ENCODE measurements at regions not wholly inside any gene's neighbourhood (a gene's known extent, or its start where the extent isn't known, plus 50 kb on each side); places are given as distances from the start of the nearest gene placed in this dataset.
"Not testable (repeated sequence)": the region's sequence is repeated elsewhere in the genome, so short reads cannot be mapped to it uniquely, and the experiment has no call there.

DNA sequence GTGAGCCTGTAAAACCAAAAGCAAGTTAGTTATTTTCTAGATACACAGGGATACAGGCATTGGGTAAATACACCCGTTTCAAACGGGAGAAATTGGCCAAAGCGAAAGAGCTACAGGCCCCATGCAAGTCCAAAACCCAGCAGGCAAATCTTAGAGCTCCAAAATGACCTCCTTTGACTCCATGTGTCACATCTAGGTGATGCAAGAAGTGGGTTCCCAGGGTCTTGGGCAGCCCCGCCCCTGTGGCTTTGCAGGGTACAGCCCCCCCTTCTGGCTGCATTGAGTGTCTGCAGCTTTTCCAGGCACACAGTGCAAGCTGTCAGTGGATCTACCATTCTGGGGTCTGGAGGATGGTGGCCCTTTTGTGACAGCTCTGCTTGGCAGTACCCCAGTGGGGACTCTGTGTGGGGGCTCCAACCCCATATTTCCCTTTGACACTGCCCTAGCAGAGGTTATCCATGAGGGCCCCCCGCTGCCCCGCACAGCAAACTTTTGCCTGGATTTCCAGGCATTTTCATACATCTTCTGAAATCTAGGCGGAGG lies 1367.6 kb downstream of the CDH12 start:
- H3K4me2 ChIP-seq, H3K4me3 ChIP-seq, H3K27me3 ChIP-seq, H3K9ac ChIP-seq, H3K4me1 ChIP-seq, H3K27ac ChIP-seq: not testable (repeated sequence)
- Histone ChIP-seq H3K9me3 (replicated peaks in 1 of 11) (peaks cover 0 to 13% (median 0%) of the 10 kb centered on the region in 11 experiments; a peak in 6 of 22 replicates), H4K20me1 (peaks cover 0 to 24% (median 8%) of the 10 kb centered on the region in 11 experiments; a peak in 13 of 22 replicates), H3K36me3 (peaks cover 8 to 31% (median 18%) of the 10 kb centered on the region in 11 experiments; a peak in 15 of 22 replicates)

DNA sequence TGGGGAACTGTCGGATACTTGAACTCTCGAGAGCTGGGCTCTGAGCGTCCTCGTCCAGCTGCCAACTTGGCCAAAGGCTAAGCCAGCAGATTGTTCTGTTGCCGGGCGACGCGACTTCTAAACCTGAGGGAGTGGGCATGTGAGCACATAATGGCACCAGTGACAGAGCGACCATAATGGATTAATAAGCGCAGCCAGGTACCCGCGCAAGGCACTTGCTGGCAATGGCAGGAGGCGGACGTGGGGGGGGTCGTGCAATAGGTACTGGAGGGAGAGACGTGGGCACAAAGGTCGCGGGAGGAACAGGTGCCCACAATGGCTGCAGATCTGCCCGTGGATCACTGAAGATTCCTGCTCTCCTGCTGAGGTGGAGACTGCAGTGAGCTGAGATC lies 1368.7 kb downstream of the CDH12 start:
- peaks cover 10 to 36% (median 22%) of the 10 kb centered on the region in 11 experiments; a peak in 16 of 22 replicates for H3K36me3 ChIP-seq
- not testable (repeated sequence) for H3K27me3 ChIP-seq, H3K4me1 ChIP-seq, H3K9ac ChIP-seq, H3K27ac ChIP-seq, H3K4me3 ChIP-seq, H3K4me2 ChIP-seq
- H4K20me1 ChIP-seq: peaks cover 0 to 24% (median 8%) of the 10 kb centered on the region in 11 experiments; a peak in 13 of 22 replicates
- peaks cover 0 to 13% (median 0%) of the 10 kb centered on the region in 11 experiments; a peak in 6 of 22 replicates for H3K9me3 ChIP-seq (replicated peaks in 1 of 11)

- peaks cover 16 to 36% (median 25%) of the 10 kb centered on the region in 11 experiments; a peak in 18 of 22 replicates for H3K36me3 ChIP-seq
- H3K9ac ChIP-seq, H3K4me2 ChIP-seq, H3K4me3 ChIP-seq, H3K4me1 ChIP-seq, H3K27ac ChIP-seq, H3K27me3 ChIP-seq: not testable (repeated sequence)
- H4K20me1 ChIP-seq: peaks cover 0 to 24% (median 8%) of the 10 kb centered on the region in 11 experiments; a peak in 13 of 22 replicates
- peaks cover 0 to 13% (median 0%) of the 10 kb centered on the region in 11 experiments; a peak in 6 of 22 replicates for H3K9me3 ChIP-seq (replicated peaks in 1 of 11)
Observed at GRCh38 chr5:21483790-21484497, 1369.2 kb downstream of the CDH12 start.

GRCh38 chr5:21482983-21483650 lies 1370.0 kb downstream of the CDH12 start:
- not testable (repeated sequence) for H3K4me2 ChIP-seq
- H3K9me3 ChIP-seq (replicated peaks in 1 of 11): peaks cover 0 to 13% (median 0%) of the 10 kb centered on the region in 11 experiments; a peak in 6 of 22 replicates

DNA sequence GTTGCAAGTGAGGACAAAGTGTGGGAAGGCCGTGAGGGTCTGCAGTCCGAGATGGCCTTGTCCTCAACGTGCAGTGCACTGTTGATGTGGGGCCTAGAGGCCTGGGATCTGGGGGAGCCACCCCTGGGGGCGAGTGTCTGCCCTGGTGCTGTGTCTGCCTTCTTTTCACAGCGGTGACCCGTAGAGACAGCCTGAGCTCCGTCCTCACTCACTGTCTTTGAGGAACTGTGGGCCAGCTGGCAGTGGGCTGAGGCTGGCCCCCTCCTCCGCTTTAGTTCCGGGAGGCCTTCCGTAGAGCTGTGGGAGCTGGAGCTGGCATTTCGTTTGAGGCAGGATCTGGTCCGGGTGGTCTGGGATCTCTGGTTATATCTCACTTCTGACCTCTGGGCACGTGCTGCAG lies 1370.6 kb downstream of the CDH12 start:
- H3K4me2 ChIP-seq, H3K9ac ChIP-seq, H3K27me3 ChIP-seq, H3K4me1 ChIP-seq, H3K4me3 ChIP-seq, H3K27ac ChIP-seq: not testable (repeated sequence)
- peaks cover 0 to 13% (median 0%) of the 10 kb centered on the region in 11 experiments; a peak in 6 of 22 replicates for H3K9me3 ChIP-seq (replicated peaks in 1 of 11)
- peaks cover 0 to 24% (median 8%) of the 10 kb centered on the region in 11 experiments; a peak in 13 of 22 replicates for H4K20me1 ChIP-seq
- H3K36me3 ChIP-seq: peaks cover 20 to 40% (median 25%) of the 10 kb centered on the region in 11 experiments; a peak in 18 of 22 replicates

More at GRCh38 chr5:21482983-21483650, 1370.0 kb downstream of the CDH12 start:
- Histone ChIP-seq H3K36me3 (peaks cover 20 to 40% (median 25%) of the 10 kb centered on the region in 11 experiments; a peak in 18 of 22 replicates), H4K20me1 (peaks cover 0 to 24% (median 8%) of the 10 kb centered on the region in 11 experiments; a peak in 13 of 22 replicates)
- H3K27me3 ChIP-seq, H3K9ac ChIP-seq, H3K4me1 ChIP-seq, H3K4me3 ChIP-seq, H3K27ac ChIP-seq: not testable (repeated sequence)

- Histone ChIP-seq H3K9me3 (replicated peaks in 1 of 11) (peaks cover 0 to 13% (median 0%) of the 10 kb centered on the region in 11 experiments; a peak in 6 of 22 replicates), H3K36me3 (peaks cover 20 to 40% (median 25%) of the 10 kb centered on the region in 11 experiments; a peak in 18 of 22 replicates), H4K20me1 (peaks cover 0 to 24% (median 8%) of the 10 kb centered on the region in 11 experiments; a peak in 13 of 22 replicates)
- H3K4me2 ChIP-seq, H3K4me1 ChIP-seq, H3K27ac ChIP-seq, H3K27me3 ChIP-seq, H3K4me3 ChIP-seq, H3K9ac ChIP-seq: not testable (repeated sequence)
Observed at GRCh38 chr5:21481320-21482270, 1371.5 kb downstream of the CDH12 start.

GRCh38 chr5:21480054-21480453 lies 1373.1 kb downstream of the CDH12 start:
- H4K20me1 ChIP-seq: peaks cover 0 to 24% (median 8%) of the 10 kb centered on the region in 11 experiments; a peak in 13 of 22 replicates
- not testable (repeated sequence) for H3K27me3 ChIP-seq, H3K4me1 ChIP-seq, H3K9ac ChIP-seq, H3K4me2 ChIP-seq, H3K4me3 ChIP-seq, H3K27ac ChIP-seq
- peaks cover 20 to 40% (median 25%) of the 10 kb centered on the region in 11 experiments; a peak in 18 of 22 replicates for H3K36me3 ChIP-seq
- H3K9me3 ChIP-seq (replicated peaks in 1 of 11): peaks cover 0 to 13% (median 0%) of the 10 kb centered on the region in 11 experiments; a peak in 6 of 22 replicates

DNA sequence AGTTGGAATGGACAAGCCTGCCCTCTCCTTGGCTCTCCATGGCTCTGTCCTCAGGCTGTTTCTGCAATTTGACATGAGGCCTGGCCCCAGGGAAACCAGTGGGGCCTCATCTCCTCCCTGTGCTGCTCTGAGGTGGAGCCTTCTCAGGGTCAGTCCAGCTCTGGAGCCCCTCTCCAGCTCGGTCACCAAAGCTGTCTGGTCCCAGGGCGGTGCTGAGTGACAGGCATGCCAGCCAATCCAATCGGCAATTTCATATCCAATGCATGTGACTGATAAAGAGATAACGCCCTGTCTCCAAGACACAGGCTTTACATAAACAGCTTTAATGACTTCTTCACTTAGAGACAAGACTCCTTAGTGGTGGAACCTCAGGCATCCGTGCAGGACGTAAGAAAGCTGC lies 1379.2 kb downstream of the CDH12 start:
- H3K4me3 ChIP-seq; H3K9ac ChIP-seq; H3K4me2 ChIP-seq; H3K27me3 ChIP-seq; H3K27ac ChIP-seq; H3K4me1 ChIP-seq; H3K9me3 ChIP-seq (replicated peaks in 1 of 11); H4K20me1 ChIP-seq: not testable (repeated sequence)
- H3K36me3 ChIP-seq: peaks cover 7 to 26% (median 12%) of the 10 kb centered on the region in 11 experiments; a peak in 17 of 22 replicates

GRCh38 chr5:21473436-21473835 lies 1379.7 kb downstream of the CDH12 start:
- H3K27ac ChIP-seq; H3K9ac ChIP-seq; H3K9me3 ChIP-seq (replicated peaks in 1 of 11); H3K27me3 ChIP-seq; H3K4me3 ChIP-seq; H3K4me1 ChIP-seq; H3K4me2 ChIP-seq; H4K20me1 ChIP-seq: not testable (repeated sequence)
- peaks cover 7 to 24% (median 11%) of the 10 kb centered on the region in 11 experiments; a peak in 15 of 22 replicates for H3K36me3 ChIP-seq

DNA sequence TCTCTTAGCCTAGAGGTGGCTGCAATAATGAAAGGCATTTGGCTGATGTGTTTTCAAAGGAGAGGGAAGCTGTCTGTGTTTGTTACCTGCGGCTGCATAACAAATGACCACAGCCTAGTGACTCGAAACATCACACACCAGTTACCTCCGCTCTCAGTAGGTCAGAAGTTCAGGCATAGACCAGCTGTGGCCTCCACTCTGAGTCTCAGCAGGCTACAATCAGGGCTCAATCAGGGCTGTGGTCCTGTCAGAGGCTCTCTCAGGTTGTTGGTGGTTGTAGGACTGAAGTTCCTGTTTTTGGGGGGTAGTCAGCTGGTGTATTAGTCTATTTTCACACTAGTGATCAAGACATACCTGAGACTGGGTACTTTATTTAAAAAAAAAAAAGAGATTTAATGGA lies 1381.5 kb downstream of the CDH12 start:
- H3K9me3 ChIP-seq (replicated peaks in 1 of 11); H3K4me3 ChIP-seq; H4K20me1 ChIP-seq; H3K27me3 ChIP-seq; H3K4me2 ChIP-seq; H3K9ac ChIP-seq; H3K27ac ChIP-seq; H3K4me1 ChIP-seq: not testable (repeated sequence)
- peaks cover 10 to 27% (median 12%) of the 10 kb centered on the region in 11 experiments; a peak in 18 of 22 replicates for H3K36me3 ChIP-seq

GRCh38 chr5:21469523-21470101 lies 1383.5 kb downstream of the CDH12 start:
- H3K9me3 ChIP-seq (replicated peaks in 1 of 11); H3K4me1 ChIP-seq; H3K27me3 ChIP-seq; H3K9ac ChIP-seq; H3K27ac ChIP-seq; H3K4me2 ChIP-seq; H4K20me1 ChIP-seq; H3K4me3 ChIP-seq: not testable (repeated sequence)
- H3K36me3 ChIP-seq: peaks cover 10 to 30% (median 13%) of the 10 kb centered on the region in 11 experiments; a peak in 19 of 22 replicates

DNA sequence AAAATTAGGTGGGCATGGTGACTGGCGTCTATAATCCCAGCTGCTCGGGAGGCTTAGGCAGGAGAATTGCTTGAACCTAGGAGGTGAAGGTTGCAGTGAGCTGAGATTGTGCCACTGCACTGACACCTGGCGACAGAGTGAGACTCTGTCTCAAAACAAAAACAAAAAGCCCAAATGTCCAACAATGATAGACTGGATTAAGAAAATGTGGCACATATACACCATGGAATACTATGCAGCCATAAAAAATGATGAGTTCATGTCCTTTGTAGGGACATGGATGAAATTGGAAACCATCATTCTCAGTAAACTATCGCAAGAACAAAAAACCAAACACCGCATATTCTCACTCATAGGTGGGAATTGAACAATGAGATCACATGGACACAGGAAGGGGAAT lies 1385.6 kb downstream of the CDH12 start:
- H3K4me2 ChIP-seq; H3K27me3 ChIP-seq; H3K4me3 ChIP-seq; H3K4me1 ChIP-seq; H3K9ac ChIP-seq; H3K9me3 ChIP-seq (replicated peaks in 1 of 11); H4K20me1 ChIP-seq; H3K27ac ChIP-seq: not testable (repeated sequence)
- H3K36me3 ChIP-seq: peaks cover 6 to 44% (median 28%) of the 10 kb centered on the region in 11 experiments; a peak in 19 of 22 replicates

Measured in BLaER1 treated with 17β-estradiol and CSF1 and Interleukin-3, amounts not matched to agents 10 nM and 100 nM (cell line).